IPS-NIHi7 (cell line): ENCODE measurements at regions not wholly inside any gene's neighbourhood (a gene's known extent, or its start where the extent isn't known, plus 50 kb on each side); places are given as distances from the start of the nearest gene placed in this dataset.
"Not testable (repeated sequence)": the region's sequence is repeated elsewhere in the genome, so short reads cannot be mapped to it uniquely, and the experiment has no call there.

Source experiments
- DNase-seq: peaks from one replicate; pipeline ENCODE4 v3.0.0; 2012; ENCODE audit warnings: mixed read lengths; ENCODE audit errors: extremely low spot score

DNA sequence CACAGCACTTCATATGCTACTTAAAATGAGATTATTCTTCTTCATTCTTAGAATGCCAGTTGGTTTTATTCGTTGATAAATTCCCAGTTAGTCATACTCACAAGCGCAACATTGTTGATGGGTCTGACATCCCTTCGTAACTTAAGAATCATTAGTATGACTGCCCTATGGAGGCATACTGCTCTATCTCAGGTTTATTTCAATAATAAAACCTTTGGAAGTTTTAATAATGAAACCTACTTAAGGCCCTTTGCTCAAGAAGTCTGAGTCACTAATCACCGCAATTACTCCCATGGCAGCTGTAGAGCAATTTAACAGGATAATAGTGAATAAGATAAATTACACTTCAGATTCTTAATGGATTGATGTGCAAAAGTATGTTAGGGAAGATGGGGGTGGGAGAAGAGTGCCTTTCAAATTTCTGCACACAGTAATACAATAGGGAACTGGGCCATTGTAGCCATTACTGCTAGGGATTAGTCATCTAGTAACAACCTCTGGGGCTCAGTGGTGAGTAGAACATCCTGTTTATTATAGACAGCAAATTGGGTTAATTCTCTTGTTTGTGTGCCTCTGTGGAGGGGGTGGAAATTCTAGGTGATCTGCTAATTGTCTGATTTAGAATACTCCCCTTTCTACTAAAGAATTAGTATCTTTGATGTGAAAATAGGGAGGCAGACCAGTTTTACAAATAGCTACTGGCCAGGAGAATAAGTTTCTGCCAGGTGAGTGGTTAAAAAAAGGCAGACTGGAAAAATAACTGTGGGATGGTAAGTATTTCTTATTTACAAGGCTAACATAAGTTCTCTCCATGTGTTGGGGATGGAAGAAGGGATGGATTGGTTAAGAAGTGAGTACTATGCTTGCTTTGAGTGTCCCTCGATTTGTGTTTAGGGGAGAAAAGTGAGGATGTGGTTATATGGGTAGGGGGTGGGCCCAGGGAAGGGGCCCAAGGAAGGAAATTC, 74.5 kb upstream of the VKORC1L1 start:
- no peak for DNase-seq

DNA sequence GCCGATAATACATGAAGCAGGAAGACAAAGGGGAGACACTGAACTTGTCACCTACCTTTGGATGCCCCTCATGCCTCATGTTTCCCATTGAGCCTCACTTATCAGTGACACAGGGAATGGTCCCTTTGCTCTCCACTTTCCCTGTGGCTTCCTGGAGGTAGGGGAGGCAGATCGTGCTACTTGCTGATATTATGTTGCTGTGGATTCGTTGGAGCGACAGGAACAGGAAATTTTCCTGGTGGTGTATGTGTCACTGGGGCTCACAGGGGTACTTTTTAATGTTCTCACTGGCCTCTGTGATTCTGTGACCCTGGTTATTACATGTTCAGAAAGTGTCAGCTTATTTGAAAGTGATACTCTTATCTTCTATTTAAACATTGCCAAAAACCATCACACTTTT, 72.7 kb upstream of the VKORC1L1 start:
- DNase-seq = not testable (repeated sequence)

DNA sequence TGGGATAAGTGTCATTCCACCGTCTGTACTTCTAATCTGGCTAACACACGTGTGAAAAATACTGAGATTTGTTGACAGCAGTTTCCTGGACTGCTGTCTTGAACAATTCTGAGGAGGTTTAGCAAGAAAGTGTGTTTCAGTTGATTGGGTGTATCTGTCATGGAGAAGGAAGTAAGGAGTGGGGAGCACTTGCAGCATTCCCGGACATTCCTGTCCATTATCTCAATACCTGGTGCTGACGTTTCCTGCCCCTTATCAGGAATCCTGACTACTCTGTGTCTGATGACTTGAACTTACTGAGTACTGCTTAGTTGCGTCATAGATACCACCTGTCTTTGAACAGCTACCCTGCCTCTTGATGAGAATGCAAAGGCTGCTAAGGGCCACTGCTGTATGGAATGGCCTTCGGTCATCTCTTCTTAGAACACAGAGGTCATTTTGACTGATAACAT, 72.0 kb upstream of the VKORC1L1 start:
- no peak for DNase-seq

DNA sequence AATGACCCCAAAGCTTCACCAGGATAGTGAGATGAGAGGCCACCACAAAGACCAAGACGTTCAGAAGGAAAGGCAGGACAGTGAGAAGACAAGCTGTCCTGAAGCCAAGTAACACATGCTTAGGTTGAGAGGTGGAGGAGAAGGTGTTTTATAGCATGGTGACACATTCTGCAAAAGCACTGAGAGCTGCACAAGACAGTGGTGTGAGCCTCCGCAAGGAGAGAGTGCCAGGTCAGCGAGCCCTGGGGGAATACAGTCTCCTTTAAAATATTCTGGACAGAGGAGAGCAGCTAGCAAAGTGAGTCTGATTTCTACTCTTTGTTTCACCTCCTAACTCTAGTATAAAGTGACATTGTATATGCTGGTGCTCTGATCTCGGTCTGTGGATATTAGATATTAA, 68.0 kb upstream of the VKORC1L1 start:
- no peak for DNase-seq

DNA sequence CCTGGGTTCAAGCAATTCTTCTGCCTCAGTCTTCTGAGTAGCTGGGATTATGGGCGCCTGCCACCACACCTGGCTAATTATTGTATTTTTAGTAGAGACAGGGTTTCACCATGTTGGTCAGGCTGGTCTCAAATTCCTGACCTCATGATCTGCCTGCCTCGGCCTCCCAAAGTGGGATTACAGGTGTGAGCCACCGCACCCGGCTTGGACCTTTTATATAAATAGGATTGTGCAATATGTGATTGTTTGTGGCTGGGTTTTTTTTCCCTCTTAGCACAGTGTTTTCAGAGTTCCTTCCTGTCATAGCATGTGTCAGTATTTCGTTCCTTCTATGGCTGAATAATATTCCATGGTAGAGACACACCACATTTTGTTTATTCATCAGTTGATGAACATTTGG, 65.8 kb upstream of the VKORC1L1 start:
- not testable (repeated sequence) for DNase-seq

GRCh38 chr7:65809259-65809981, 63.5 kb upstream of the VKORC1L1 start:
- DNase-seq = no peak

DNA sequence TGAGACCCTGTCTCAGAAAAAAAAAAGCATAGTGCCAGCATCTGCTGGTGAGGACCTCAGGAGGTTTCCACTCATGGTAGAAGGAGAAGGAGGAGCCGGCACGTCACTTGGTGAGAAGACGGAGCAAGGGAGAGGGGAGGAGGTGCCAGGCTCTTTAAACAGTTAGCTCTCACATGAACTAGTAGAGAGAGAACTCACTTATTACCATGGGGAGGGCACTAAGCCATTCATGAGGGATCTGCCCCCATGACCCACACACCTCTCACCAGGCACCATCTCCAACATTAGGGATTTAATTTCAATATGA, 62.9 kb upstream of the VKORC1L1 start:
- DNase-seq = no peak

- DNase-seq = no peak
Observed at GRCh38 chr7:65812281-65812680, 60.6 kb upstream of the VKORC1L1 start.

DNA sequence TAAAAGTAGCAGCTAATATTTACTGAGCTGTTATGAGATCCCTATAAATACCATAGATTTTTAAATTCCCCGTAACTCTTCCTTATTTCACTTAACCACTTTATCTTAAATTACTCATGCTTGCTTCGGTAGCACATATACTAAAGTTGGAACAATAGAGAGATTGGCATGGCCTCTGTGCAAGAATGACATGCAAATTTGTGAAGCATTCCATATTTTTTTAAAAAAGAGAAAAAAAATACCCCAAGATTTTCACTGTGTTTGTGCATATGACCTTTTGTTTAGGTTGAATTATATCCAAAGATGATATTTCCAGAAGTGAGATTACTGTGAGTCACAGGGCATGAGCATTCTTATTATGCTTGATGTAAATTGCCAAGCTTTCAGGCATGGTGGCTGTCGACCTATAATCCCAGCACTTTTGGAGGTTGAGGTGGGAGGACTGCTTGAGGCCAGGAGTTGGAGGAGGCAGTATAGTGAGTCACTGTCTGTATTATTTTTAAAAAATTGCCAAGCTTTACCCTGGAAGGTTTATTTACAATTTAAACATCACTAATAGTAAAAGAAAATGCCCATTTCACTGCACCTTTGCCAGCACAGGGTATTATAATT, 58.2 kb upstream of the VKORC1L1 start:
- DNase-seq = not testable (repeated sequence)

- DNase-seq = peak; percentile 31
Observed at GRCh38 chr7:65820287-65820950, 52.5 kb upstream of the VKORC1L1 start.
